K562 (cell line): ENCODE measurements at regions not wholly inside any gene's neighbourhood (a gene's known extent, or its start where the extent isn't known, plus 50 kb on each side); places are given as distances from the start of the nearest gene placed in this dataset.

ENCODE experiments used
- ATAC-seq: fragments of 200-7000 bp; cut with Tn5 transposase; 3 replicates; pipeline ENCODE4 v1.9.1; 2020; ENCODE audit warnings: moderate library complexity
- BruUV-seq: library from RNA; stranded (reverse); fragments of 400-500 nt; replicated peaks from 2 replicates; lab custom pipeline; 2021; lab: Mats Ljungman, UMichigan
- CTCF ChIA-PET: fragments of 300-600 bp; formaldehyde crosslinking; extraction: SDS; loops from one replicate; lab custom pipeline; 2021; ENCODE audit warnings: low intra/inter-chr PET ratio; lab: Yijun Ruan, JAX
- POLR2A ChIA-PET: fragments of 300-600, 350-650 bp; sonication (Branson Sonifier 250); formaldehyde crosslinking; extraction: SDS; loops from one replicate; lab custom pipeline; 2021; ENCODE audit warnings: antibody characterized with exemption, inconsistent platforms; lab: Yijun Ruan, JAX
- DNase-seq, 4 experiments: peaks; one replicate each; pipeline versions ENCODE4 v3.0.0 to v3.0.0-alpha.2; 2011 to 2018; ENCODE audit warnings: low spot score in 3 of 4, mixed read lengths in 3 of 4; ENCODE audit errors: extremely low read depth in 1 of 4
- FAIRE-seq: peaks from 2 replicates; lab custom pipeline; 2011; peaks lifted over from hg19 to GRCh38; lab: Jason Lieb, UNC
- H2AFZ ChIP-seq: 2 replicates; pipeline ENCODE4 v1.6.0; 2011; ENCODE audit warnings: low read depth, low read length, control low read depth, inconsistent platforms
- H3K27ac ChIP-seq: fragments of 200-600 bp; 3 replicates; pipeline ENCODE4 v1.8.0; 2011; ENCODE audit warnings: low read depth, mild to moderate bottlenecking, control low read depth, inconsistent platforms, low read length, moderate library complexity, mixed read lengths; ENCODE audit errors: extremely low read depth
- H3K27me3 ChIP-seq, 2 experiments: fragments of 300-600 bp in 1 of 2; 2 replicates in 1 of 2; 3 replicates in 1 of 2; pipeline versions ENCODE4 v1.6.0 to v1.8.0; 2011; ENCODE audit warnings: inconsistent platforms in 2 of 2, low read length in 2 of 2, mild to moderate bottlenecking in 1 of 2, mixed read lengths in 1 of 2, moderate library complexity in 1 of 2; ENCODE audit not compliant: control insufficient read depth in 2 of 2, insufficient read depth in 2 of 2
- H3K36me3 ChIP-seq: fragments of 300-600 bp; 3 replicates; pipeline ENCODE4 v1.8.0; 2011; ENCODE audit warnings: mild to moderate bottlenecking, low read length, inconsistent platforms; ENCODE audit not compliant: control insufficient read depth, insufficient read depth
- H3K4me1 ChIP-seq, 2 experiments: fragments of 200-600 bp in 1 of 2; replicated peaks in 1 of 2; 2 replicates in 1 of 2; 3 replicates in 1 of 2; pipeline versions ENCODE4 v1.5.1 to v1.8.0; 2011; ENCODE audit warnings: inconsistent platforms in 2 of 2, low read length in 2 of 2, mild to moderate bottlenecking in 1 of 2, mixed read lengths in 1 of 2, moderate library complexity in 1 of 2; ENCODE audit not compliant: control insufficient read depth in 2 of 2, insufficient read depth in 2 of 2
- H3K4me2 ChIP-seq: 2 replicates; pipeline ENCODE4 v1.6.1; 2011; ENCODE audit warnings: low read length, control low read depth, inconsistent platforms, mixed read lengths; ENCODE audit not compliant: insufficient read depth
- H3K4me3 ChIP-seq: fragments of 200-600 bp; sonication (generic), shearing (Covaris generic); 2 replicates; pipeline ENCODE4 v1.5.1; 2016; ENCODE audit warnings: control low read depth, inconsistent platforms
- H3K79me2 ChIP-seq: fragments of 200-600 bp; 3 replicates; pipeline ENCODE4 v1.8.0; 2011; ENCODE audit warnings: low read length, inconsistent platforms; ENCODE audit not compliant: control insufficient read depth, insufficient read depth
- H3K9ac ChIP-seq, 2 experiments: 2 replicates each; pipeline versions ENCODE4 v1.6.0 to v1.6.1; 2011; ENCODE audit warnings: low read depth in 2 of 2, low read length in 2 of 2, control low read depth in 1 of 2, inconsistent platforms in 1 of 2, mild to moderate bottlenecking in 1 of 2, mixed read lengths in 1 of 2; ENCODE audit not compliant: insufficient read depth in 1 of 2
- H3K9me1 ChIP-seq: one replicate; pipeline ENCODE4 v1.6.0; 2011; ENCODE audit warnings: inconsistent platforms, mild to moderate bottlenecking, low read length, moderate library complexity; ENCODE audit not compliant: control insufficient read depth, insufficient read depth
- H3K9me3 ChIP-seq: replicated peaks from 2 replicates; pipeline ENCODE4 v1.5.1; 2011; ENCODE audit warnings: low read depth, low read length, inconsistent platforms; ENCODE audit not compliant: control insufficient read depth, insufficient read depth
- H4K20me1 ChIP-seq: replicated peaks from 2 replicates; pipeline ENCODE4 v1.6.1; 2011; ENCODE audit warnings: low read length, inconsistent platforms, mixed read lengths; ENCODE audit not compliant: control insufficient read depth, insufficient read depth
- BRF1 ChIP-seq: IDR thresholded peaks from 3 replicates; pipeline ENCODE4 v1.6.1; 2011; ENCODE audit warnings: borderline replicate concordance, mild to moderate bottlenecking; ENCODE audit not compliant: insufficient read length; ENCODE audit errors: extremely low read depth
- HSF4 ChIP-seq: fragments of 250-450 bp; sonication (Bioruptor Pico); IDR thresholded peaks from 2 replicates; pipeline ENCODE4 v2.1.2; 2022; ENCODE audit warnings: mild to moderate bottlenecking, moderate library complexity, borderline replicate concordance
- KAT2B ChIP-seq: IDR thresholded peaks from one replicate; pipeline ENCODE4 v1.6.1; 2012; ENCODE audit warnings: low read depth, mild to moderate bottlenecking, control low read depth, inconsistent platforms, low read length, moderate library complexity
- ZNF445 ChIP-seq: fragments of 250-450 bp; sonication (Bioruptor Pico); IDR thresholded peaks from 2 replicates; pipeline ENCODE4 v1.4.0; 2020; ENCODE audit warnings: low read depth, mild to moderate bottlenecking, moderate library complexity
- WGBS: fragments of 100-300 bp; shearing (Covaris generic); methylation state at CpG from one replicate; pipeline ENCODE4 v1.1.6; 2016; ENCODE audit warnings: low coverage, mixed read lengths; ENCODE audit not compliant: insufficient coverage; ENCODE audit errors: missing lambda C conversion rate; 5-methylcytosine and 5-hydroxymethylcytosine counted together
- in situ Hi-C: fragments of 300-500 bp; cut with MboI; formaldehyde crosslinking; loops from 4 replicates; pipeline ENCODE4 v1.15.0; 2018; ENCODE audit warnings: inconsistent platforms, mixed read lengths
- intact Hi-C: fragments of 100-400 bp; cut with micrococcal nuclease; formaldehyde crosslinking; loops from 2 replicates; pipeline ENCODE4 v1.14.2; 2022

GRCh38 chr10:52955337-52955736, 182.8 kb upstream of the MBL2 start:
- Histone ChIP-seq H3K9me3 (no peaks in the 10 kb centered on the region; the same call in 1 of the 2 replicates), H4K20me1 (no peaks in the 10 kb centered on the region), H3K27me3 (no peaks in the 10 kb centered on the region), H2AFZ (no peak overlapping the region), H3K36me3 (no peaks in the 10 kb centered on the region), H3K27ac (no peak overlapping the region), H3K9ac (no peak overlapping the region), H3K4me1 (no peaks in the 10 kb centered on the region), H3K4me3 (no peak overlapping the region), H3K4me2 (no peak overlapping the region), H3K79me2 (no peaks in the 10 kb centered on the region), H3K9me1 (no peaks in the 10 kb centered on the region)
- ChIA-PET POLR2A (no interaction called here), CTCF (no interaction called here)
- TF ChIP-seq KAT2B: no peak
- TF ChIP-seq HSF4: no peak
- FAIRE-seq (no peak), DNase-seq (no peak), ATAC-seq (no peak)
- intact Hi-C loops (no loop called here), in situ Hi-C loops (no loop called here)
- no TSS peak for BruUV-seq
- WGBS: under 1% methylated on average over 17 of the region's 21 CpGs

DNA sequence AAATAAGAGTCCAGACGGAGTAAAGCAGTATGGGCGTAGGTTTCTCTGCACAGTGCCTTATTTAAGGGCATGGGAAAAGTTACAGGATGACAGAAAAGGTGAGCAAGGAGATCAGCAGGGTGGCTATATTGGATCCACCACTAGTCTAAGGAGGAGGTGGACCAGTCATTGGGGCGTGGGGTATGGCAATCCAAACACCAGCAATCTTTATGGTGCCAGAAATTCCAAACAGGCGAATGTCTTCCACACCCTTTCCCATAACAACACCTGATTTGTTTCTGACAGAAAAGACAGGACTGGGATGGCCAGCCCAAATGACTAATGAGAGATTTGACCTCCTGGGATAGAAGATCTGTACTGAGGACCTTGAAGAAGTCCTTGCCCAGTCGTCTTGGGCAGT, 181.8 kb upstream of the MBL2 start:
- no peak for FAIRE-seq
- POLR2A ChIA-PET: no interaction called here
- CTCF ChIA-PET: no interaction called here
- intact Hi-C loops: no loop called here
- WGBS: 0% methylated on average over 5 of the region's 5 CpGs
- H3K4me3 ChIP-seq: no peak overlapping the region
- no peak overlapping the region for H3K4me2 ChIP-seq
- no peak overlapping the region for H3K9ac ChIP-seq
- H3K9me1 ChIP-seq: no peaks in the 10 kb centered on the region
- H3K9me3 ChIP-seq: no peaks in the 10 kb centered on the region
- TF ChIP-seq ZNF445 (CRISPR knock-in tag): no peak
- TF ChIP-seq BRF1: no peak
- H3K27me3 ChIP-seq: no peaks in the 10 kb centered on the region
- in situ Hi-C loops: no loop called here
- no peak for ATAC-seq
- H3K4me1 ChIP-seq: no peaks in the 10 kb centered on the region
- no TSS peak for BruUV-seq
- H3K27ac ChIP-seq: no peak overlapping the region
- DNase-seq: no peak
- H3K79me2 ChIP-seq: no peaks in the 10 kb centered on the region
- no peaks in the 10 kb centered on the region for H4K20me1 ChIP-seq
- H3K36me3 ChIP-seq: no peaks in the 10 kb centered on the region
- no peak overlapping the region for H2AFZ ChIP-seq
